Endothelial cell of umbilical vein (primary cell): ENCODE measurements at regions not wholly inside any gene's neighbourhood (a gene's known extent, or its start where the extent isn't known, plus 50 kb on each side); places are given as distances from the start of the nearest gene placed in this dataset.

Source experiments
- BruUV-seq: library from RNA; stranded (reverse); fragments of 400-500 nt; replicated peaks from 2 replicates; lab custom pipeline; 2021; lab: Mats Ljungman, UMichigan
- CTCF ChIA-PET: fragments of 300-600, 350-600 bp; sonication (Branson Sonifier 250); formaldehyde crosslinking; loops from one replicate; lab custom pipeline; 2021; ENCODE audit warnings: antibody characterized with exemption, inconsistent platforms; lab: Charles Lee
- POLR2A ChIA-PET: fragments of 300-600, 350-600 bp; sonication (Branson Sonifier 250); formaldehyde crosslinking; loops from one replicate; lab custom pipeline; 2021; ENCODE audit warnings: antibody characterized with exemption, inconsistent platforms; lab: Charles Lee
- DNase-seq: peaks from one replicate; pipeline ENCODE4 v3.0.0-alpha.2; 2011; ENCODE audit warnings: low read depth, low spot score
- FAIRE-seq: peaks from 2 replicates; lab custom pipeline; 2011; peaks lifted over from hg19 to GRCh38; lab: Jason Lieb, UNC
- H2AFZ ChIP-seq: 2 replicates; pipeline ENCODE4 v1.6.0; 2012; ENCODE audit warnings: low read depth, low read length, control low read depth, inconsistent platforms
- H3K27ac ChIP-seq: 2 replicates; pipeline ENCODE4 v1.5.1; 2011; ENCODE audit warnings: low read depth, mild to moderate bottlenecking, control low read depth, low read length, moderate library complexity; ENCODE audit not compliant: insufficient read depth
- H3K27me3 ChIP-seq, 2 experiments: 2 replicates each; pipeline versions ENCODE4 v1.6.0 to v1.6.1; 2011; ENCODE audit warnings: low read length in 2 of 2, mixed read lengths in 1 of 2; ENCODE audit not compliant: control insufficient read depth in 2 of 2, insufficient read depth in 2 of 2
- H3K36me3 ChIP-seq, 2 experiments: 2 replicates in 1 of 2; 3 replicates in 1 of 2; pipeline ENCODE4 v1.5.1; 2011; ENCODE audit warnings: low read length in 2 of 2, mild to moderate bottlenecking in 1 of 2, moderate library complexity in 1 of 2; ENCODE audit not compliant: control insufficient read depth in 2 of 2, insufficient read depth in 2 of 2; ENCODE audit errors: extremely low read depth in 1 of 2
- H3K4me1 ChIP-seq: 3 replicates; pipeline ENCODE4 v1.5.1; 2011; ENCODE audit warnings: mild to moderate bottlenecking, low read length; ENCODE audit not compliant: control insufficient read depth, insufficient read depth; ENCODE audit errors: extremely low read depth
- H3K4me2 ChIP-seq: 2 replicates; pipeline ENCODE4 v1.6.1; 2011; ENCODE audit warnings: low read length, control low read depth, mixed read lengths; ENCODE audit not compliant: insufficient read depth
- H3K4me3 ChIP-seq, 3 experiments: fragments of 200-600 bp in 1 of 3; sonication (generic), shearing (Covaris generic) in 1 of 3; replicated peaks in 1 of 3; 2 replicates each; pipeline ENCODE4 v1.5.1; 2011 to 2016; ENCODE audit warnings: control low read depth in 3 of 3, low read length in 3 of 3, mild to moderate bottlenecking in 2 of 3, inconsistent platforms in 1 of 3, low read depth in 1 of 3, moderate library complexity in 1 of 3; ENCODE audit not compliant: insufficient read depth in 1 of 3
- H3K79me2 ChIP-seq: 2 replicates; pipeline ENCODE4 v1.6.0; 2012; ENCODE audit warnings: low read length, inconsistent platforms; ENCODE audit not compliant: control insufficient read depth, insufficient read depth
- H3K9ac ChIP-seq: replicated peaks from 2 replicates; pipeline ENCODE3; 2011; ENCODE audit warnings: low read length, control low read depth; ENCODE audit not compliant: insufficient read depth; ENCODE audit errors: extremely low read depth
- H3K9me1 ChIP-seq: replicated peaks from 3 replicates; pipeline ENCODE4 v1.6.0; 2011; ENCODE audit warnings: mild to moderate bottlenecking, low read length; ENCODE audit not compliant: control insufficient read depth, insufficient read depth; ENCODE audit errors: extremely low read depth
- H3K9me3 ChIP-seq: replicated peaks from 2 replicates; pipeline ENCODE4 v1.5.1; 2012; ENCODE audit warnings: low read length, inconsistent platforms; ENCODE audit not compliant: control insufficient read depth, insufficient read depth
- H4K20me1 ChIP-seq: replicated peaks from 2 replicates; pipeline ENCODE3; 2011; ENCODE audit warnings: mild to moderate bottlenecking, low read length; ENCODE audit not compliant: control insufficient read depth, insufficient read depth; ENCODE audit errors: extremely low read depth
- CTCF ChIP-seq, 2 donors: IDR thresholded peaks; 1 replicate in 1 of 2; 2 replicates in 1 of 2; pipeline ENCODE4 v1.5.1; 2011; ENCODE audit warnings: low read length in 2 of 2, mild to moderate bottlenecking in 2 of 2, moderate library complexity in 2 of 2, control low read depth in 1 of 2, inconsistent platforms in 1 of 2, low read depth in 1 of 2; ENCODE audit not compliant: insufficient read depth in 1 of 2; ENCODE audit errors: extremely low read depth in 1 of 2
- EZH2 ChIP-seq: IDR thresholded peaks from 2 replicates; pipeline ENCODE4 v1.6.1; 2012; ENCODE audit warnings: borderline replicate concordance, low read depth, mild to moderate bottlenecking, moderate library complexity, low read length, inconsistent platforms; ENCODE audit not compliant: severe bottlenecking
- FOS ChIP-seq: IDR thresholded peaks from 2 replicates; pipeline ENCODE4 v1.6.1; 2011; ENCODE audit warnings: mild to moderate bottlenecking, low read length, moderate library complexity, borderline replicate concordance; ENCODE audit not compliant: insufficient read depth
- GATA2 ChIP-seq: IDR thresholded peaks from 2 replicates; pipeline ENCODE4 v1.7.0; 2011; ENCODE audit warnings: low read depth, mild to moderate bottlenecking, moderate library complexity, mixed read lengths, low read length; ENCODE audit not compliant: insufficient read length, insufficient read depth
- JUN ChIP-seq: IDR thresholded peaks from 2 replicates; pipeline ENCODE4 v1.6.1; 2011; ENCODE audit warnings: borderline replicate concordance, low read depth; ENCODE audit not compliant: insufficient read length, insufficient read depth
- MAX ChIP-seq: IDR thresholded peaks from 2 replicates; pipeline ENCODE4 v1.6.1; 2011; ENCODE audit not compliant: insufficient read depth, insufficient read length
- MYC ChIP-seq: IDR thresholded peaks from one replicate; pipeline ENCODE4 v1.6.1; 2011; ENCODE audit warnings: mild to moderate bottlenecking, low read depth, low read length
- POLR2A ChIP-seq: IDR thresholded peaks from 2 replicates; pipeline ENCODE4 v1.6.1; 2012; ENCODE audit warnings: low read depth, mild to moderate bottlenecking, control low read depth, low read length
- POLR2AphosphoS5 ChIP-seq: IDR thresholded peaks from 2 replicates; pipeline ENCODE4 v1.6.1; 2012; ENCODE audit warnings: low read depth, mild to moderate bottlenecking, control low read depth, low read length, moderate library complexity; ENCODE audit not compliant: insufficient read depth
- dilution Hi-C: fragments of 300-500 bp; cut with MboI; formaldehyde crosslinking; loops from one replicate; pipeline ENCODE4 v1.15.0; 2019; ENCODE audit warnings: low sequenced_read_pairs; ENCODE audit not compliant: extremely low pct_ligation_motif_present
- intact Hi-C: fragments of 100-400 bp; cut with micrococcal nuclease; formaldehyde crosslinking; loops from one replicate; pipeline ENCODE4 v1.10.0; 2022

GRCh38 chr2:72043985-72044384, 103.7 kb downstream of the CYP26B1 start:
- Histone ChIP-seq H3K27ac (no peak overlapping the region), H3K9me3 (no peaks in the 10 kb centered on the region), H4K20me1 (no peaks in the 10 kb centered on the region), H3K4me1 (no peaks in the 10 kb centered on the region), H3K4me2 (no peak overlapping the region), H3K27me3 (peaks cover 0 to 2% of the 10 kb centered on the region in 2 experiments), H3K9me1 (no peaks in the 10 kb centered on the region), H2AFZ (no peak overlapping the region), H3K36me3 (no peaks in the 10 kb centered on the region), H3K4me3 (no peak overlapping the region), H3K79me2 (no peaks in the 10 kb centered on the region), H3K9ac (no peak overlapping the region)
- no peak for FAIRE-seq
- dilution Hi-C loops (no loop called here), intact Hi-C loops (no loop called here)
- ChIA-PET POLR2A (no interaction called here), CTCF (no interaction called here)
- TF ChIP-seq POLR2AphosphoS5 = no peak
- TF ChIP-seq MYC = no peak
- TF ChIP-seq CTCF (IDR thresholded peaks at IDR 0.05; ENCODE audit: extremely low read depth in 1 of 2, insufficient read depth in 1 of 2, low read depth in 1 of 2, low read length in 2 of 2) = no peak
- no peak for TF ChIP-seq POLR2A
- no peak for TF ChIP-seq FOS
- TF ChIP-seq MAX = no peak
- TF ChIP-seq GATA2 = no peak
- TF ChIP-seq JUN = no peak
- TF ChIP-seq EZH2 = no peak
- no TSS peak for BruUV-seq
- DNase-seq = no peak
